ENCODE measurements at regions not wholly inside any gene's neighbourhood (a gene's known extent, or its start where the extent isn't known, plus 50 kb on each side); places are given as distances from the start of the nearest gene placed in this dataset.
"Not testable (repeated sequence)": the region's sequence is repeated elsewhere in the genome, so short reads cannot be mapped to it uniquely, and the experiment has no call there.

- H3K4me2 ChIP-seq; H3K4me3 ChIP-seq (ENCODE audit: low read depth in 2 of 2, low read length in 1 of 2); H3K36me3 ChIP-seq (replicated peaks in 1 of 2; ENCODE audit: control insufficient read depth in 1 of 2, insufficient read depth in 2 of 2, low read length in 1 of 2); CTCF ChIA-PET; POLR2A ChIA-PET; H2AFZ ChIP-seq (ENCODE audit: low read depth); H3K9ac ChIP-seq; DNase-seq; H3K4me1 ChIP-seq (ENCODE audit: control insufficient read depth in 1 of 2, insufficient read depth in 2 of 2, low read depth in 1 of 2, low read length in 1 of 2); H3F3A ChIP-seq (replicated peaks; ENCODE audit: insufficient read depth); H3K27me3 ChIP-seq (ENCODE audit: insufficient read depth); H3K9me2 ChIP-seq; H3K27ac ChIP-seq (ENCODE audit: low read depth in 2 of 2, low read length in 1 of 2); H3K9me3 ChIP-seq: not testable (repeated sequence)
- WGBS (ENCODE audit: low lambda C conversion rate) = 78% methylated on average over 3 of the region's 4 CpGs
- Histone ChIP-seq H4K20me1 (ENCODE audit: insufficient read depth) (peaks cover 71% of the 10 kb centered on the region), H3K79me2 (ENCODE audit: insufficient read depth) (peaks cover 56% of the 10 kb centered on the region)
Measured at GRCh38 chr2:111466744-111467143, 346.0 kb downstream of the BCL2L11 start.

- H3K79me2 ChIP-seq (ENCODE audit: insufficient read depth) = peaks cover 56% of the 10 kb centered on the region
Measured at GRCh38 chr2:111470924-111471323, 350.2 kb downstream of the BCL2L11 start.

GRCh38 chr2:111471791-111472530 lies 351.2 kb downstream of the BCL2L11 start:
- H2AFZ ChIP-seq (ENCODE audit: low read depth); H3K4me2 ChIP-seq; H3F3A ChIP-seq (replicated peaks; ENCODE audit: insufficient read depth); H3K4me1 ChIP-seq (ENCODE audit: control insufficient read depth in 1 of 2, insufficient read depth in 2 of 2, low read depth in 1 of 2, low read length in 1 of 2); H3K9me2 ChIP-seq; H3K4me3 ChIP-seq (ENCODE audit: low read depth in 2 of 2, low read length in 1 of 2); H3K27me3 ChIP-seq (ENCODE audit: insufficient read depth); CTCF ChIA-PET; H3K9me3 ChIP-seq; DNase-seq; H3K27ac ChIP-seq (ENCODE audit: low read depth in 2 of 2, low read length in 1 of 2); H3K36me3 ChIP-seq (replicated peaks in 1 of 2; ENCODE audit: control insufficient read depth in 1 of 2, insufficient read depth in 2 of 2, low read length in 1 of 2); H3K9ac ChIP-seq; POLR2A ChIA-PET: not testable (repeated sequence)
- peaks cover 64% of the 10 kb centered on the region for H4K20me1 ChIP-seq (ENCODE audit: insufficient read depth)
- H3K79me2 ChIP-seq (ENCODE audit: insufficient read depth) = peaks cover 53% of the 10 kb centered on the region
- WGBS (ENCODE audit: low lambda C conversion rate) = 86% methylated on average over 2 of the region's 9 CpGs

More at GRCh38 chr2:111470924-111471323, 350.2 kb downstream of the BCL2L11 start:
- H3K36me3 ChIP-seq (replicated peaks in 1 of 2; ENCODE audit: control insufficient read depth in 1 of 2, insufficient read depth in 2 of 2, low read length in 1 of 2); H3K27ac ChIP-seq (ENCODE audit: low read depth in 2 of 2, low read length in 1 of 2); H3K4me1 ChIP-seq (ENCODE audit: control insufficient read depth in 1 of 2, insufficient read depth in 2 of 2, low read depth in 1 of 2, low read length in 1 of 2); CTCF ChIA-PET; H3K9ac ChIP-seq; H3K4me3 ChIP-seq (ENCODE audit: low read depth in 2 of 2, low read length in 1 of 2); H3K9me3 ChIP-seq; H3K27me3 ChIP-seq (ENCODE audit: insufficient read depth); POLR2A ChIA-PET; DNase-seq; H3K9me2 ChIP-seq; H3F3A ChIP-seq (replicated peaks; ENCODE audit: insufficient read depth); H3K4me2 ChIP-seq; H2AFZ ChIP-seq (ENCODE audit: low read depth): not testable (repeated sequence)
- WGBS (ENCODE audit: low lambda C conversion rate) = no CpG with 5 or more reads among the region's 2 CpGs
- peaks cover 67% of the 10 kb centered on the region for H4K20me1 ChIP-seq (ENCODE audit: insufficient read depth)

GRCh38 chr2:111472844-111473403 lies 352.2 kb downstream of the BCL2L11 start:
- Histone ChIP-seq H3K79me2 (ENCODE audit: insufficient read depth) (peaks cover 50% of the 10 kb centered on the region), H4K20me1 (ENCODE audit: insufficient read depth) (peaks cover 60% of the 10 kb centered on the region)
- H3K36me3 ChIP-seq (replicated peaks in 1 of 2; ENCODE audit: control insufficient read depth in 1 of 2, insufficient read depth in 2 of 2, low read length in 1 of 2); DNase-seq; H3F3A ChIP-seq (replicated peaks; ENCODE audit: insufficient read depth); H3K27me3 ChIP-seq (ENCODE audit: insufficient read depth); CTCF ChIA-PET; H3K9me2 ChIP-seq; H3K9me3 ChIP-seq; H3K9ac ChIP-seq; POLR2A ChIA-PET; H3K4me3 ChIP-seq (ENCODE audit: low read depth in 2 of 2, low read length in 1 of 2); H3K4me2 ChIP-seq; H3K4me1 ChIP-seq (ENCODE audit: control insufficient read depth in 1 of 2, insufficient read depth in 2 of 2, low read depth in 1 of 2, low read length in 1 of 2); H3K27ac ChIP-seq (ENCODE audit: low read depth in 2 of 2, low read length in 1 of 2); H2AFZ ChIP-seq (ENCODE audit: low read depth): not testable (repeated sequence)
- 72% methylated on average over 6 of the region's 7 CpGs for WGBS (ENCODE audit: low lambda C conversion rate)
